HL-60/S4 (cell line): ENCODE measurements at regions not wholly inside any gene's neighbourhood (a gene's known extent, or its start where the extent isn't known, plus 50 kb on each side); places are given as distances from the start of the nearest gene placed in this dataset.

Experiments used
- in situ Hi-C: fragments of 300-500 bp; cut with MboI; formaldehyde crosslinking; loops from 2 replicates; pipeline ENCODE4 v1.14.3; 2022; ENCODE audit warnings: low sequenced_read_pairs

DNA sequence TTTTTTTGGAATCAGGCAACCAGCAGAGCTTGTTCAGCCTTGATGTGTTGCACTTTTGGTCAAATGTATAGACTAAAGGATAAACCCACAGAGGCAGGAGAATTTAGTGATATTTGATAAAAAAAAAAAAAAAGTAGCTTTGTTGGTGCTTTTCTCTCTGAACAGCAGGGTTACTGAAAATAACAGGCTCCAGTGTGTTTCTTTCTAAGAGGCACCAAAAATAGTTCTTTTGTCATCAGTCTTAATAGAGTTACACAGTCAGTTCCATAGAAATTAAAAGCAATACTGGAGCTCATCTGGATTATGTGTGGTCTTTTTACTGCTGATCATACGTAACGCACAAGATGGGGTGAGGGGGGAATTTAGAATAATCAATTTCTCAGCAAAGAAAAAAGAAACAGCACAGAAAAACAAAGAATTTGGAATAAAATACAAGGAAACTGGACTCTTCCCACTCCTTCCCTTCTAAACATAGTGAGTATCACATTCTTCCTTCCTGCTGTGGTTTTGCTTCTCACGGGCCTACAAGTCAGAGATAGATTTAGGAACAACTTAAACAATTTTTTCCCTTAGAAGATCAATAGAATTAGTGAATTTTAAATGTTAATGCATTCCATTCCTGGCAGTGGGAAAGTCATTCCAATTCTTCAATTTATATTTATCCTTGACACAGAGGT is 178.8 kb upstream of the AKR1E2 start:
- in situ Hi-C loops: no loop called here

DNA sequence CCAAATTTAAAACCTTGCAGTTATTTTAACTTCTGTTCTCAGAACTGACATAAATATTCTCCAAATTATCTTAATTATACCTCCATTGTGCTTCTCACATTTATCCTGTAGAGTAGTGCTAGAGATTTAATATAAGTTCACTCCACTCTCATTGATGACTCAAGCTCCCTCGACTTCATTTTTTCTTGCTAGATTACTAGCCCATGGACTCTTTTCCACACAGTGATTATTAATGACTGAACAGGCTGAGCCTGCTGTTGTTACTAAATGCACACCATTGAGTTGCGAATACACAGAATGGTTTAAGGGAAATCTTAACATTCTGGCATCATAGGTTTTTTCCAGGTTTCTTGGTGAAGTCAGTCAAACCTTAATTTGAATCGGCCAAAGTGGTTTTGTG is 179.5 kb upstream of the AKR1E2 start:
- in situ Hi-C loops: no loop called here

DNA sequence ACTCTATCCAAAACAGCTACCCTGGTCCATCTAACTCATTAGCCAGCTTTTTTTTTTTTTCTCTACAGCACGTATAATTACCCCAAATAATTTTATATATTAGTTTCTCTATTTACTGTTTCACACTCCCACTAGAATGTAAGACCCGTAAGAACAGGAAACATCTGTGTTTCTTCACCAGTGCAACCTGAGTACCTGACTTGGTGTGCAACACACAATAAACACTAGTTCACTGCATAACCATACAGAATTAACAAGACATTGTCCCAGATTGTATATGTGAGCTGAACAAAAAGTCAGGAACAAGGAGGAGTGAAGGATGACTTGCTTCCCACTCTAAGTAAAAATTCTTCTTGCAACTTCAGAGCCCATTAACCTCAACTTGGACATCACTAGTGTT is 180.2 kb upstream of the AKR1E2 start:
- in situ Hi-C loops: no loop called here

DNA sequence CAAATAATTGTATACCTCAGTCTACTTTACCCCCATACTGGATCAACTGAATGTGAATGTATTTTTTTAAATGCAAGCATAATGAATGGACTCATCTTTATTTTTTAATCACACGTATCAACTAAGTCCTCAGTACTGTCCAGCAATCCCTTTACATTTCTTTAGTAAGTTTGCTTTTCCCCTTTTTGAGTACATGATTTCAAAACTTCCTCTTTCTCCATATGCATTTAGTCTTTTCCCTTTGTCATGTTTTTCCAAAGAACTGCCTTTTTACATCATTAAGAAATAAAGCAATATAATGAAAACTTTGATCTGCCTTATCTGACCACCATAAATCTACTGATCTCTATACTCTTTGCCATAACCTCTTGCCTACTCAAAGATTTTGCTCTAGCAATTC is 182.5 kb upstream of the AKR1E2 start:
- in situ Hi-C loops: no loop called here

DNA sequence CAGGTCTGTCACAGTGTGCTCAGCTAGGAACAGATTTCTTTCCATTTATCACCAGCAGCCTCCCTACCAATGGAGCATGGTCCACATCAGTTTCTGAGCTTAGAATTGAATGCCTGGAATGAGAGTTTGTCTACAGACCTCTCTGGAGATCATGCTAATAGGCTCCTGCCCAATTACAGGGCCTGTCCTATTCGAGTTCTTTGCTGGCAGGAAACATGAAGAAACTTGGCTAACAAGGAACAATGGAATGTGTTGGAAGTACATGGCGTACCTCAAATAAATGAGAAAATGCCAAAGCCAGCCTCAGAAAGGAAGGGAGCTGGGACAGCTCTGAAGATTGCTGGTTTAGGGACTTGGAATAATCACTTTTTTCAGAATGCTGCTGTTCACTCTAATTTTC is 186.0 kb upstream of the AKR1E2 start:
- in situ Hi-C loops: no loop called here

DNA sequence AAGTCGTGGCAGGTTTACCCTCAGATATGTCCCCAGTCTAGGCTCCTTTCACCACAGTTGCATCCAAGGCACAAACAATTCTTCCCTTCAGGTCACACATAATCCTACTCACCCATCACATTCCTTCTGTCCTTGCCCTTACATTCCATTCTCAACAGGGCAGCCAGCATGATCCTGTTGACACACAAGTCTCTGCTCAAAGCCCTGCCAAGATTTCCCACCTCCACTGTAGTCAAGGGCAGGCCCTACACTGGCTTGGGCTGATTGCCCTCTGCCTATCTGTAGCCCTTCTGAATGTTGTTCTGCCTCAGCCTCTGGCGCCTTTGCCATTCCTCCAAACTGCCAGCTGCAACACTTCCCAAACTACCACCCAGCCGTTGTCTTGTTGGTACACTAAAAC is 187.9 kb upstream of the AKR1E2 start:
- in situ Hi-C loops: no loop called here

DNA sequence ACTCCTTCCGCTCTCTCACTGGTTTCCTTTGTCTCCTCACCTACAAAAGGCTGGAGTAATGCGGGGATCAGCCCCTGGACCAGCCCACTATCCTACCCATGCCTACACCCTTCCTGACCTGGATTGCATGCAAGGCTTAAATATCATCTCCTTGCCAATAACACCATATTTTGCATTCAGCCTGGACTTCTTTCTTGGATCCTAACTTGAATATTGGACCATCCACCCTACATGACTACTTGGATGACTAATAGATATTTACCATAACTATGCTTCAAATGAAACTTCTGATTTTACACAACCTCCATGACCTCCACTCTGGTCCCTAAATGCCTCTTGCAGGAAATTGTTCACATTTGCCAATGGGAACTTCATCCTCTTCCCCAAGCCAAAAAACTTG is 188.3 kb upstream of the AKR1E2 start:
- in situ Hi-C loops: no loop called here

DNA sequence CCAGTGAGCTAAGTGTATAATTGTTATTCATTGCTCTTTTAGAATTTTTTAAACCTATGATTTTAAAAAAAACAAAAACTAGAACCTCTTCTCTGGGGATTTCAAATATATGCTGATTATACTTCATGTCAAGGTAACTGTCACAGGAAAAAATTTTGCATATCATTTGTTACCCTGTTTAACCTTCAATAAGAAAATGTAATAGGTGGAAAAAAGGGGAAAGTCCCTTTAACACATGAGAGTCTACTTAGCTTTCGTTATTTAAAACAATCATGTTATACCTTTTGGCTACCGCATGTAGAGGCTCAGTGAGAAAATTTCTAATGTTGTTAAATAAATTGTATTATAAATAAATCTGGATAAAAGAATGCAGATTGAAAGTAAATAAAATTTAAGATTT is 190.1 kb upstream of the AKR1E2 start:
- in situ Hi-C loops: no loop called here

DNA sequence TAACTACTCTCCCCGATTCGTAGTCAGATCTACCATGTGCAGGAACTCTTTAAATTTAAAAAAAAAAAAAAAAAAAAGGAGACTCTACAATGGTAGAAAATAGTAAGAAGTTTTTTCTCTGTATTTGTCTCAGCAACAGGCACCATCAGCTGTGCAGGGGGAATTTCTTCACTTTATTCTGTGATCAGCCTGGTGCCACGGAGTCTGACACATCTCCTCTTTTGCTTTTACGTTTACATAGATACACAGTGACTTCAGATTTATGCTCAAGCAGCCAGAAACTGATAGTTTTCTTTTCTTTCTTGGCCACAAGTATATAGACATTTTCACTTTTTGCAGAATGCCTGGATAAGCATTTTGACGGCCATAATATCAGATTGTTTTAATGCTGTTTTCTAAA is 190.6 kb upstream of the AKR1E2 start:
- in situ Hi-C loops: no loop called here

DNA sequence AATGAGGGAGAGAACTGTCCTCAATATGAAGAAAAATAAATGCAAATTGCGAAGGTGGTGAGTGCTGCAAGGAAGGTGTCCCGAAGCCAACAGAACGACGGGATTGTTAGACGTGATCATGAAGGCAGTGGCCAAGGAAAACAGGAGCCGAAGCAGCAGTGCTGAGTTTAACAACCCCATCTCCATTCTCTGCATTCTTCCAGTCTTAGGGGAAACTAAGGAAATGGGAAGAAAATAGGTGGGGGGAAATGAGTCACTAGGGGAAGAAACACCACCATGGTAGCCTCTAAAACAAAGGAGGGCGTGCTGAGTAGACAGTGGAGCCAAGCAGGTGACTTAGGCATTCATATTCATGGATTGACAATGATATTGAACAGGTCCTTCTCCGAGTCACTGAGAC is 192.2 kb upstream of the AKR1E2 start:
- in situ Hi-C loops: no loop called here

DNA sequence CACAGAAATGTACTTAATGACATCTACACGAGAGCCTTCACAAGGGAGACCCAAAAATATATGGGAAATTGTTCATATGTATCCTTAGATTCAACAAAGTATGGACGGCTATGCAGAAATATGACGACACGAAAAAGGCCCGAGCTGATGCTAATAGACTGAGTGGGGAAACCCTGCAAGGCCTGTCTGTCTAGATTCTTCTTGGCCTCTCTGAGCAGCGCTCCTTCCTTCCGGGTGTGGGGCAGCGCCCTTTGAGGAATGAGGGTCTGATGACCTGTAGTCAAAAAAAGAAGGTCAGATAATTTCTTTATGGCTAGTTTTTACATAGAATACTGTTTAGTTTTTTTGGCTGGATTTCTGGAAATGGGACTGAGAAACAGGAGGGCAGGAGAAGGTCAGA is 192.8 kb upstream of the AKR1E2 start:
- in situ Hi-C loops: no loop called here

DNA sequence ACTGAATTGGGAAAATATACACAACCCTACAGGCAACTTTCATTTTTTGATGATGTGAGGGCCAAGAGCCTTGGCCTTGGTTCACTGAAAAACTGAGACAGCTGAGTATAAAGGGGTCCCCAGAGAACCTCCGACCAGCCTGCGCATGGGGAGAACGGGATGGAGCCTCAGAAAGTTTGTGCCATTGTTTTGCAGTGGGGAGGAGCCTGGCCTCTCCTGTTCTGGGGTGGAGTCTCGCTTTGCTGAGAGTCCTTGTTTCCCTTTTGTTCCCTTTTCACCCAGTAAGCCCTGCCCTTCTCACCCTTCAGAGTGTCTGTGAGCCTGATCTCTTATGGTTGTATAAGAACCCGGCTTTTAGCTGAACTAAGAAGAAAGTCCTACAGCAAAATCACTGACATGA is 193.2 kb upstream of the AKR1E2 start:
- in situ Hi-C loops: no loop called here

DNA sequence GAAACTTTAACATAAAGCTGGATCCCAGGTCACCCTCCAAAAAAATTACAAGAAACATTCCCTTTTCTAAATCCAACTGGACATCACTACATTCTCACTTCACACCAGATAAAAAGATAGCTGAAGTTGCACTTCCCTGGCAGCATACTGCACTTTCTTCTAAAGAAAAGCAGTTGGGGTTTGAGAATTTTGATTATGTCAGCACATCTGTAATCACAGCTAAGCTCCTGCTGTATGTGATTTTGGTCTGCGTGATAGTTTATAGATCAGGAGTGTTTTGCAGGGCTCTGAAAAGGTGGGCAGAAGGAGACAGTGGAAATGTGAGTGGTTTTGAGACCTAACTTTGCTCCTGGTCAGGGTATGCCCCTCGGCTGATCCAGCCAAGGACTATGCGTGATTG is 199.1 kb upstream of the AKR1E2 start:
- in situ Hi-C loops: no loop called here

DNA sequence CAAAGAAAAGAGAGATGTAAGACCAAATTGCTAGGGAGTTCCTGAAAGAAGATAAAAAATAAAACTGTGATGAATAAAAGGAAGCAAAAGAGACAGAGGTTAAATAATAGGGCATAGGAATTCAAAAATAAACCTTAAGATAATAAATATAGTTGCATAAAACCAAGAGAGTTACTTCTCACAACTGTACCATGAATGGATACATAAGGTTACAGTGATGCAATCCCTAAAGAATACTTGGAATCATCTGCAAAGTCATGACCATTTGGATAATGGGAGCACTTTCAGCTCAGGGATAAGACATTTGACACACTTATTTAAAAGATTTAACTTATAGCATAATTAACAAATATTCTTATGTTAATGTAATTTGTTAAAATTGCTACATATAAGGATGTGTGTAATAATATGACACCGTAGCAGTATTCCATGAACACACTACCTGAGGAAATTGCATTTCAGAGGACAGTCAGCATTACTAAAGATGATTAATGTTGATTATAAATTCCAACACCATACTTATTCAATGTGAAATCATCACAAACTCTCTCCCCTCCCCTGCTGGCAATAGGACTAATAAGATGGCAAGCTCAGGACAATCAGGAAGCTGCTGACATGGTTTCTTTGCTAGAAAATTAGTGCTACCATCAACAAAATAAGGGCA is 202.1 kb upstream of the AKR1E2 start:
- in situ Hi-C loops: no loop called here

DNA sequence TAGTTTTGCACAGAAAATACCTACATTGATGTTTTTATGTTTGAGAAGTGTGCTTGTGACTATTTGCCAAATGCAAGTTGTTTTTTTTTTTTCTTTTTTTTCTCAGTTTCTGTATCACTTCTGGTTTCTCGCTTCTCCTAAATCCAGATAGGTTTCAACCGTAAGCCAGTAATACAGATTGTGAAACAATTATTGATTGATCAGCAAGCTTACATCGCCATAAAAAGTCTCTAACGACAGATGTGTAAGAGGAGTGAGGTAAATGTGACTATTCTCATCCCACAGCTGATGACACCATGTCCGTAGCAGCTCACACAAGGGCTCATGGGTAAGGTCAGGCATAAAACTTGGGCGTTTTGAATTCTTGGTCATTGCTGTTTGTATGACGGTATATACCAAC is 202.8 kb upstream of the AKR1E2 start:
- in situ Hi-C loops: no loop called here

DNA sequence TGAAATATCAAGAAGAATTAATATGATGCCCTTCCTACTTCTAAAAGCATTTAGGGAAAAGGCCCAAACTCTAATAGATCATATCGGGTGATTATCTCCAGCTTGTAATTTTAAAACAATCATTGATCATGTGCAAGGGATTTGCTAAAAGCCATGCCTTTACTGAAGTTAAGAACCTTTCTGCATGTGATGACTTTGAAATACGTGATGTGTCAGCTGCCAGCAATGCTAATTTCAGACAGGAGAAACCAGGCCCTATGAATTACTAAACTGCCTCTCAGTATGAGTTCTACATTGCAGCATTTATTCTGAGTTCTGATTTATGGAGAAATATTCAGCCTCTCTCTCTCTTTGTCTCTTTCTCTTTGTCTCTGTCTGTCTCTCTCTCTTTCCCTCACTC is 203.6 kb upstream of the AKR1E2 start:
- in situ Hi-C loops: no loop called here

DNA sequence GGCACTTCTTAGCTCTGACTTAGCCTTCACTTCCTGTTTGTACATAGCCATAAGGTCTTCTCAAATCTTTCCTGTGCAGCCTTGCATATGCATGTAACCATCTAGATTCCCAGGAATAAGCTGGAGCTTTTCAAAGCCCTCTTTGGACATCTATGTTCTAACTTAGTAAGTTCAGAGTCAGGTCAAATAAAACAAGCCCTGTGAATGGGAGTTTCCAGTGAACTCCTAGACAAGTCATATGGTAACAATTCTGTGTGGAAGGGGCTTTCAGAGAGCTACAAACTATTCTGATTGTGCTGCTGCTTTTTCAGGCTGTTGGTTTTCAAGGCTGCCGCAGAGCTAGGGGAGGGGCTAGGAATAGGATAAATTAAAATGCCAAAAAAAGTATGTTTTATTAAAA is 208.4 kb upstream of the AKR1E2 start:
- in situ Hi-C loops: no loop called here

DNA sequence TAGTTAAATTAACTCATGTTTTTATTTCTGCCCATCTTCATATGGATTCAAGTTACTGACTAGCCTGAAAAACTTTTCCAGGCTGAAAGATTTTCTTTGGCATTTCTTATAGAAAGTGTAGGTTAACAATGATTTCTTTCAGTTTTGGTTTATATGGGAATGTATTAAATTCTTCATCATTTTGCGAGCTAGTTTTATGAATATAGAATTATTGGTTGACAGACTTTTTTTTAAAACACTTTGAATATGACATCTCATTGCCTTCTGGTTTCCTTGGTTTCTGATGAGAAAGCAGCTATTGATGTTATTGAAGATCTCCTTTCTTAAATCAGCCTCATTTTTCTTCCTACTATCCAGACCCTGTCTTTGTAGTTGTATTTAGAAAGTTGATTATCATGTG is 211.0 kb upstream of the AKR1E2 start:
- in situ Hi-C loops: no loop called here

DNA sequence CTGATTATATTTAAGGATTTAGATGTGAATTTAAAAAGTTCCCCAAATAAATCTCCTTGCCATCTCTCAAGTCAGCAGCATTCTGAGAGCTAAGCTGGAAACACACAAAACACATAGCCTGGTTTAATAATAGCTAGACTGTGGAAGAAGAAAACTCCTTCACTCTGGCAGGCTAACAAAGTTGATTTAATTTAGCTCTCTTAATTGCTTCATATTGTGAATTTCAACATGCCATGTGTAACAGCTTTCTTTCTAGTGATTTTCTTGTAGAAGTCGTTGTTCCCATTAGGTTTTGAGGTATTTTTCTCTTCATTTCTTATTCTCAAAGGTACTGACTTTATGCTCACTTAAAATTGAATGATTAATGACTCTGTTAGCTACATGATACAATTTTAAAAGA is 216.8 kb upstream of the AKR1E2 start:
- in situ Hi-C loops: no loop called here

DNA sequence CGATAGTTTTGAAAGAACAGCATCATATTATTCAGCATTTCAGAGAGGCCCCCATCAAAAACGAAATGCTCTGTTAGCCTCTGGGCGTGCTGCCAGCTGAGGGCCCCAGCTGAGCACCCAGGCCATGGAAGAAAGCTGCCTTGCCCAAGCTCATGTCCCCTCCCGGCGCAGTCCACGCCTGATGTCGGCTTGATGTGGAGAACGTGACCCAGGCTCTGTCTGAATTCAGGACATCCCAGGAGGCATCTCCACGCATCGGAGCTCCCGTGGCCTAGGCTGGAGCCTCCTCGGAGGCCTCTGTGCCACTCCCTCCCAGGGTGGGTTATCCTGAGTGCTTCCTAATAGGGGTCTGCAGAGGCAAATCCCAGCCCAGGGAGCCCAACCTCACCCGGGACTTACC is 218.3 kb upstream of the AKR1E2 start:
- in situ Hi-C loops: no loop called here

DNA sequence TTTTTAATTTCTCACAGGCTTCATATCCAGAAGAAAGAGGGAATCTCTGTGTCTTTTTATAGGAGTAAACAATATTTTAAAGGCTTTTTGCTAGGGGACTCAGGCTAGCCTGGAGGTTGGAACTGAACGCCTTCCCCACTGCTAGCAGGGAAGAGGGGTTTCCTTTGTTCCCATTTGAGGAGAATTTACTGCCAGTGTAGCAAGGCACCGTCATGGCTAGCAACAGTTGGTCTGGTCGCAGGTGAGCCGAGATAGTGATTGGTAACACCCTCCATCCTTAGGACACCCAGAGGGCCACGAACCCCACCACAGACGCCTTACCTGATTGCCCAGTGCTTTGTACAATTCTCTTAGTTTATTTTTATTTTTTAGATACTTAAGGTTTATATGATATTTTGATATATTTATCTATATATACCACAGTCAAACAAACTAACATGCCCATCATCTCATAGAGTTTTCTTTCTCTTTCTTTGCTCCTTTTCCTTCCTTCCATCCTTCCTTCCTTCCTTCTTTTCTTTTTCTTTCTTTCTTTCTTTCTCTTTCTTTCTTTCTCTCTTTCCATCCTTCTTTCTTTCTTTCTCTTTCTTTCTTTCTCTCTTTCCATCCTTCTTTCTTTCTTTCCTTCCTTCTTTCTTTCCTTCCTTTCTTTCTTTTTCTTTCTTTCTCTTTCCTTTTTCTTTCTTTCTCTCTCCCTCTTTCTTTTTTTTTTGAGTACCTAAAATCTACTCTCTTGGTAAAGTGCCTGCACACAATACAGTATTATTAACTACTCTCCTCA is 219.0 kb upstream of the AKR1E2 start:
- in situ Hi-C loops: no loop called here

DNA sequence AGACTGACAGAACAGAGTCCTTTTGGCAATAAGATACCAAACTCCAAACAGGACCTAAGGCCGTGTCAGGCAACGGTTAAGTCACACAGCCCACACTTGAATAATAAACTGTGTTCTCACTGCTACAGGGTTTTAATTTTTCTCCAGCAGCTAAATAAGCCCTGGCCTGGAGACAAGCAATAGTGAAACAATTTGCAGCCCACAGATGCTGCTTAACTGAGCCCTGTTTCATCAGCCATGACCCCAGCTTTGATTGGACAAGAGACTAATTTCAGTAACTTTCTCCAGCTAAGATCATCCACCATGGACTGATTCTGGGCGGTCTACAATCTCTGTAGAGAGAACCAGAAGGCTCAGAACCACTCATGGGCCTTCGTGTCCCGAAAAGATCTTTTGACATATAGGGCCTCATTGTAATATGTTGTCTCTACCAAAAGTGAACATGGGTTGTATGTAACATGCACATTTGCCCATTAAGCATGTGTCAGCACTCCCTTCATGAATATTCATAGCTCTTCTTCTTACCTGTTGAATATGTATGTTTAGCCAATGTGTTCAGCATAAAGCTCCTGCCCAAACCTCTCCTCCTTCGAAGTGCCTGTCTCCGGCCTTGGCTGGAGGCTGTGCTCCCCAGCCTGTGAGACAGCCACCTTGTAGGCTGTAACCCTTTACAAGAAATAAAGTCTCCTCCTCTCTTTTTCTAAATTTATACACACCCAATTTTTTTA is 223.1 kb upstream of the AKR1E2 start:
- in situ Hi-C loops: no loop called here
